GM04503 (cell line): ENCODE measurements at regions not wholly inside any gene's neighbourhood (a gene's known extent, or its start where the extent isn't known, plus 50 kb on each side); places are given as distances from the start of the nearest gene placed in this dataset.

Experiments
- DNase-seq: peaks from one replicate; pipeline ENCODE4 v3.0.0-alpha.2; 2012; ENCODE audit warnings: low read depth

- no peak for DNase-seq
Measured at GRCh38 chr18:79609841-79610281, 69.7 kb upstream of the CTDP1 start.

DNA sequence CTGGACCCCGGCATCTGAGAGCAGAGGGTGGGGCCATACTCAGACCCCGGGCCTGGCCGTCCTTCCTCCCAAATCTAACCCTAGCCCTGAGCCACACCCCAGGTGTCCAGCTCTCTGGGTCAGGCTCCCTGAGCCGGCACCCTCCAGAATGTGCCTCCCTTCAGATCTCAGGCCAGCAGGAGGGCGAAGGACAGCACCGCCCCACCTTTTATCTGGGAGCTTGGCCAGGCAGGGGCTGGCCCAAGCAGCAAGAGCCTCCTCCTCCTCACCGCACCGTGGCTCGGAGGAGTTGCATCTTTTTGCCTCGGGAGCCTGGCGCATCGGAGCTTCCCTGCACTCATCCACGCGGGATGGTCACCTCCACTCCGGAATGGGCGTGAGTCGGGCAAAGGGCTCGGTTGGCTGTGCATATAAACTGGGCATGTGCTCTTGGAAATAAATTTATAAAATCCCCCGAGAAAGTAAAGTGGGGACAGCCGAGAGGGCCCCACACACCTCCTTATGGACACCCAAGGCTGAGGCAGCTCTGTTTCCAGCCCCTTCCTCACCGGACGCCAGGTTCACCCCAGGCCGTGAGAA lies 69.1 kb upstream of the CTDP1 start:
- DNase-seq: no peak

DNA sequence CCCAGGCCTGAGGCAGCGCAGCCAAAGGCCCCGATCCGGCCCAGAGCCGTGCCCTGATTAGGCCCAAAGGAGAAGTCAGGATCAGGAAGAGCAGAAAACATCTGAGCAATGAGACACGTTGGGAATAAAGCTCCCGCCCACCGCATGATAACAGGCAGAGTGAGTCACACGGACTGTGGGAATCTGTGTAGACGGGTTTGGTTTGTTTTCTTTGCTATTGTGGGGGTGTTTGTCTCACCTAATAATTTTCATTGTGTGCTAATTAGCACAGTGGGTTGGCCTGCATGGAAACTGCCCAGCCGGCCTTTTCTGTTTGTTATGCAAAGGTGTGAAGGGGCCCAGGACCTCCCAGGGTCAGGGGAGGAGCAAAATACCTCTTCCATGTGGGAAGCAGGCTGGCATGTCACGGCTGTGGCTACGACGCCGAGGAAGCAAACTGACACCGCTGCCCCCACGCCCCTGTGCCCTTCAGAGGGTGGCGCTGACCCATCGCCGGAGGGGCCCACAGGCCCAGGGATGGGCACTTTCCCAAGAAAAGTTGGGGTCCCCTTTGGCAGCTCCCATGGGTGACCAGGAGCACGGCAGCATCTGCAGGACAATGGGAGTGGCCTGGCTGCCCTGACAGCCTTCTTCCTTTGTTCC lies 68.4 kb upstream of the CTDP1 start:
- no peak for DNase-seq

- DNase-seq: no peak
Measured at GRCh38 chr18:79612291-79613108, 67.1 kb upstream of the CTDP1 start.

GRCh38 chr18:79613186-79613931 lies 66.2 kb upstream of the CTDP1 start:
- no peak for DNase-seq

- no peak for DNase-seq
Measured at GRCh38 chr18:79614211-79614955, 65.2 kb upstream of the CTDP1 start.

DNA sequence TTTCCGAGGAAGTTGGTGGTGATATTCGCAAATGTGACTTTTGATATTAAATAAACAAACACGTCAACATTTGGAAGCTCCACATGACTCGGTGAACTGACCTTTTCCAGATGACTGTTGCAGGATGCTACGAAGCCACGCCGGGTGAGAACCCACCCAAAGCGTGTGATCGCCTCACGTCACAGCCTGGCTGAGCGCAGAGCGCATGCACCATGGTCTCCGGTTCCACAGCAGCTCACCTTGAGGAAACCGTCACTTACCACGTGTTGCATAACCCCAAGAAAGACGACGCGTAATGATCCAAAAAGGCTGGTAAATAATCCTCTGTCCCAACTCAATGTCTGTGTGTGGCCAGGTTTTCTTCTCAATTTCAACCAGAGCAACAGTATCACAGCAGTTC lies 64.5 kb upstream of the CTDP1 start:
- no peak for DNase-seq

- DNase-seq: no peak
Measured at GRCh38 chr18:79615586-79615985, 64.0 kb upstream of the CTDP1 start.

GRCh38 chr18:79616651-79617510 lies 62.7 kb upstream of the CTDP1 start:
- DNase-seq: no peak

DNA sequence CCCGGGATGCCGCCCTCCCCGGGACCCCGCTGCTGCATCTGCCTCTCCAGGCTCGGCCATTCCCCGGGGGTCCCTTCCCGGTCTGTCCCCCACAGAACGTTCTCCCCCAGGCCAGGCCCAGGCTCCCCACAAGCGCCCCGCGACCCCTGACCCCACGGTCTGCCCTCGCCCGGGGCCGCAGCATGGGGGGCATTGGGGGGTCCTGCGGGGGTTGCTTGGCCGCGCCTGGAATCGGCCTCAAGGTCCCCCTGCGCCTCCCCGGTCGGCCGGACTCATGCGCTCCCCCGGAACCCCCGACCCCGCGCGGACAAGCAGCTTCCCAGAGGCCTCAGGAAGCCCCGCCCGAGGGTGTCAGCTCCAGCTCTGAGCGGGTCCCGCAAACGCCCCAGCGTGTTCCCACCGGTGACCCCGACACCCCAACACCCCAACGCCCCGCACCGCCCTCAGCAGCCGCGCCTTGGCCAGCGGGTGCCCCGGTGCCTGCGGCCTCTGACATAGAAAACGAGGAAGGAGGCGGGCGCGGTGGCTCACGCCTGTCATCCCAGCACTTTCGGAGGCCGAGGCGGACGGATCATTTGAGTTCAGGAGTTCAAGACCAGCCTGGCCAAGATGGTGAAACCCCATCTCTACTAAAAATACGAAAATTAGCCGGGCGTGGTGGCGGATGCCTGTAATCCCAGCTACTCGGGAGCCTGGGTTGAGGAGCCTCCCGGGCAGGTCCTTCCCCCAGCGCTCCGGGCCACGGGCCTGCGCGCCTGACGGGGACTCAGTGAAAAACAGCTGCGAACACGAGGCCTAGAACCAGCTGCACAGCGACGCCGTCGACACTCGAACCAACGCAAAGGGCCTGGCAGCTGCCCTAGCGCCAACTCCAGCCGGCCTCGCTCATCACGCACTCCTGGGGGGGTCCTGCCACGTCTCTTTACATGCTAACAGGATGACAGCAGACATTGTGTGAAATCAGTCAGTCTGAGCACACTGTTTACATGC lies 61.8 kb upstream of the CTDP1 start:
- no peak for DNase-seq

DNA sequence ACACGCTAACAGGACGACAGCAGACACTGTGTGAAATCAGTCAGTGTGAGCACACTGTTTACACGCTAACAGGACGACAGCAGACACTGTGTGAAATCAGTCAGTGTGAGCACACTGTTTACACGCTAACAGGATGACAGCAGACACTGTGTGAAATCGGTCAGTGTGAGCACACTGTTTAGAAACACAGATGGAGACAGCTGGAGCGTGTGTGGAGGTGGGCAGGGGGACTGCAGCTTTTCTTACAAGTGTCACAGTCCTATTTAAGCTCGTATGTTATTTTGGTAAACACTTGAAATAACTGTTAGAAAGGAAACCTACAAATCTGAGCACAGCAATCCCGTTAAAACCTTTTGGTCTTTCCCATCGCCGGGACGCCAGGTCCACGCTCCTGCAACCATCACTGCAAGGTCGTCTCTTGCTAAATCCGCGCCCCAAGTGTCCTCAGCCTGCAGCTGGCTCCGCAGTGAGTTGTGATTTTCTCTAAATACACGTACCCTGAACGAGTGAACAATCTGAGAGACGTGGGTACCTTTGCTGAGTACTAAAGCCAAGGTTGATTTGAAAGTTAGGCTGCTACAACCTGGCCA lies 58.9 kb upstream of the CTDP1 start:
- no peak for DNase-seq

DNA sequence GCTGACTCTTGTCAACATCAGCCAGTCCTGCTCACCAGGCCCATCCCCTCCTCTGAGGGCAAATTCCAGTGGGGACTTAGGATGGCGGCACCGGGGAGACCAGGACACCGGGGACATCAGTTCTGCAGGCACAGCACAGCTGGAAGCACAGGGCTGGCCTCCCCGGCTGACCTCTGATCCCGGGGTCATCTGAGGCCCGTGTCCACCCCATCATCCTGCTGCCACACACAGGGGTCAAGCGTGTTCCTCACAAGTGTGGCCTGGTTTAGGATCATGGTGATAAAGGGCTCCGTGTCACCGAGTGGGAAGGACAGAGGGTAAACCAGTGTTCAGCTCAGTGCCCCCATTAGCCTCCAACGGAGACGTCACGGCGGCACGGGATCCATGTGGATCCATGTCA lies 58.1 kb upstream of the CTDP1 start:
- no peak for DNase-seq

- no peak for DNase-seq
Measured at GRCh38 chr18:79622004-79622403, 57.6 kb upstream of the CTDP1 start.

- DNase-seq: no peak
Measured at GRCh38 chr18:79624356-79625170, 55.0 kb upstream of the CTDP1 start.

DNA sequence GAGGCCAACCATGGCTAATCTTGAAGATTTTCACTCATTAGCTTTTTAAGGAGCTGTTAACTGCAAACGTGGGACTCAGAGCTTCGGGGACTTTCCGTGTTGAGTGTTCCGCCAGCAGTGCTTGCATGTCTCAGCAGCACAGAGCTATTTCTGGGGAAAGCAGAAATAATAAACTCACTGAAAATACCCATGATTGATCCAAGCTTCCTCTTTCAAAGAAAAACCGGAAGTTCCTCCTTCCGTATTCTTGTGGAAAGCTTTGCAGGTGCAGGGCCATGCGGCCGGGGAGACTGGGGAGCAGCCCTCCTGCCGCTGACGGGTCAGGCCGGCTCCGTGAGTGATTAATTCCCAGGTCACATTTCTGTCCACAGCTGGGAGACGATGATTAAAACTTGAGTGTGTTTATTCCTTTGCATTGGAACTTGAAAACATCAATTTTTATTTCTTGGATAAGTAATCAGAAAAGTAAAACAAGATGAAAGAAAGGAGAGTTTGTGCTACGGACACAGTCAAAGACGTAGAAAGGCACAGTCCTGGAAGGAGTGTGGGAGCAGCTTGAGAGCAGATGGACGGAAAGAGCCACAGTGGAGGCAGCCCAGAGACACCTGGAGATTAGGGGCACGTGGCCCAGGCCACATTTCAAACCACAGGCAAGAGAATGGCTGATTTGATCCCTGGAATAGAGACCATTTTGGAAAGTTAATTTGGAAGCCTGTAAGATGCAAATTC lies 54.2 kb upstream of the CTDP1 start:
- no peak for DNase-seq

GRCh38 chr18:79625924-79626561 lies 53.6 kb upstream of the CTDP1 start:
- DNase-seq: no peak
